C4-2B (cell line): ENCODE measurements at regions not wholly inside any gene's neighbourhood (a gene's known extent, or its start where the extent isn't known, plus 50 kb on each side); places are given as distances from the start of the nearest gene placed in this dataset.

Source experiments
- ZFX ChIP-seq: fragments of 450-650 bp; IDR thresholded peaks from 2 replicates; pipeline ENCODE4 v1.6.1; 2017
- TF ChIP-seq, protein P1 (sequence below): fragments of 450-650 bp; conservative IDR thresholded peaks from 2 replicates; pipeline ENCODE4 v1.5.1; 2017; ENCODE audit warnings: mild to moderate bottlenecking

DNA sequence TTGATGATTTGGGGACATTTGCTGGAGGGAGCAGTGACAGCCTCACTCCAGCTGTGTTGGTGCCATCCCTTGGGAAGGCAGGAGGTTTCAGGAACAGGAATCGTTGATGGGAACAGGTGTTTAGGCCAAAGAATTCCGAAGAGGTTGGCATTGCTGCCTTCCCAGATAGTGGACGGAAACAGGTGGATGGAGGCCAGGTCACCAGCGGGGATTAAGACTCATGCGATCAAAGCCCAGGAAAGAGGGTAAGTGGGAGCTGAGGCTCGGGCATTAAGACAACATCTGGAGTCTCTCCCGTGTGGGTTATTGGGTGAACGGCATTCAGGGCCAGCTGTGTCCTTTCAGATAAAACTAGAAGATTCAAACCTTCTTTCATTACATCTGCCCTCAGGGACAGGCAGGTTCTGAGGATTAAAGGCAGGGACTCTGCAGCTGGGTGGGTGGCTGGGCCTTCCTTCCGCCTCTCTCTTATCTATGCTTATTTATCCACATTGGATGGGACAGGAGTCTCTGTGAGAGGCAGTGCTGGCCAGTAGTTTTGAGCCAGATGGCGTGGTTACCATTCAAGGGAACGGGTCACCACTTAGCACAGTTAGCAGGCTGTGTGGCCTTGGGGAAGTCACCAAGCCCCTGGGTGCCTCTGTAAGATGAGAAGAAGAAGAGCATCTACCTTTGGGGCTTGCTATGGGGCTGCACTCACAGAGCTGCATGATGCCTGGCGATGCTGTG is 67.6 kb downstream of the INSIG1 start:
- TF ChIP-seq, protein P1, sequence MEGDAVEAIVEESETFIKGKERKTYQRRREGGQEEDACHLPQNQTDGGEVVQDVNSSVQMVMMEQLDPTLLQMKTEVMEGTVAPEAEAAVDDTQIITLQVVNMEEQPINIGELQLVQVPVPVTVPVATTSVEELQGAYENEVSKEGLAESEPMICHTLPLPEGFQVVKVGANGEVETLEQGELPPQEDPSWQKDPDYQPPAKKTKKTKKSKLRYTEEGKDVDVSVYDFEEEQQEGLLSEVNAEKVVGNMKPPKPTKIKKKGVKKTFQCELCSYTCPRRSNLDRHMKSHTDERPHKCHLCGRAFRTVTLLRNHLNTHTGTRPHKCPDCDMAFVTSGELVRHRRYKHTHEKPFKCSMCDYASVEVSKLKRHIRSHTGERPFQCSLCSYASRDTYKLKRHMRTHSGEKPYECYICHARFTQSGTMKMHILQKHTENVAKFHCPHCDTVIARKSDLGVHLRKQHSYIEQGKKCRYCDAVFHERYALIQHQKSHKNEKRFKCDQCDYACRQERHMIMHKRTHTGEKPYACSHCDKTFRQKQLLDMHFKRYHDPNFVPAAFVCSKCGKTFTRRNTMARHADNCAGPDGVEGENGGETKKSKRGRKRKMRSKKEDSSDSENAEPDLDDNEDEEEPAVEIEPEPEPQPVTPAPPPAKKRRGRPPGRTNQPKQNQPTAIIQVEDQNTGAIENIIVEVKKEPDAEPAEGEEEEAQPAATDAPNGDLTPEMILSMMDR = no peak
- TF ChIP-seq ZFX = no peak
